Fibroblast of pulmonary artery (primary cell): ENCODE measurements at regions not wholly inside any gene's neighbourhood (a gene's known extent, or its start where the extent isn't known, plus 50 kb on each side); places are given as distances from the start of the nearest gene placed in this dataset.

Source experiments
- DNase-seq: peaks from one replicate; pipeline ENCODE4 v3.0.0-alpha.2; 2010; ENCODE audit warnings: low read depth
- H3K4me3 ChIP-seq: replicated peaks from 2 replicates; pipeline ENCODE4 v1.5.1; 2011; ENCODE audit warnings: low read depth, mild to moderate bottlenecking, control low read depth, low read length, moderate library complexity
- TF ChIP-seq, protein P1 (sequence below): IDR thresholded peaks from 2 replicates; pipeline ENCODE4 v1.5.1; 2011; ENCODE audit warnings: mild to moderate bottlenecking, control low read depth, low read length, inconsistent platforms; ENCODE audit errors: missing control alignments

DNA sequence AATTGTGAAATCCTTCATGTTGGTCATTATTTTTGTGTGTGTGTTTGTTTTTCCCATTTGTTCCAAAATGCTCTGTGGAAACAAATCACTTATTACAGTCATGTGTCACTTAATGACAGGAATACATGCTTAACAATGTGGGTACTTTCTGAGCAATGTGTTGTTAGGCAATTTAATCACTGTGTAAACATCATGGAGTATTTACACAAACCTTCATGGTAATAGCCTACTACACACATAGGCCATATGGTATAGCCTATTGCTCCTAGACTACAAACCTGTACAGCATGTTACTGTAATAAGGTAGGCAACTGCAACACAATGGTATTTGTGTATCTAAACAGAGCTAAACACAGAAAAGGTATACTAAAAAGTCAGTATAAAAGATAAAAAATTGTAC lies 388.9 kb upstream of the PPP1R2C start:
- TF ChIP-seq, protein P1, sequence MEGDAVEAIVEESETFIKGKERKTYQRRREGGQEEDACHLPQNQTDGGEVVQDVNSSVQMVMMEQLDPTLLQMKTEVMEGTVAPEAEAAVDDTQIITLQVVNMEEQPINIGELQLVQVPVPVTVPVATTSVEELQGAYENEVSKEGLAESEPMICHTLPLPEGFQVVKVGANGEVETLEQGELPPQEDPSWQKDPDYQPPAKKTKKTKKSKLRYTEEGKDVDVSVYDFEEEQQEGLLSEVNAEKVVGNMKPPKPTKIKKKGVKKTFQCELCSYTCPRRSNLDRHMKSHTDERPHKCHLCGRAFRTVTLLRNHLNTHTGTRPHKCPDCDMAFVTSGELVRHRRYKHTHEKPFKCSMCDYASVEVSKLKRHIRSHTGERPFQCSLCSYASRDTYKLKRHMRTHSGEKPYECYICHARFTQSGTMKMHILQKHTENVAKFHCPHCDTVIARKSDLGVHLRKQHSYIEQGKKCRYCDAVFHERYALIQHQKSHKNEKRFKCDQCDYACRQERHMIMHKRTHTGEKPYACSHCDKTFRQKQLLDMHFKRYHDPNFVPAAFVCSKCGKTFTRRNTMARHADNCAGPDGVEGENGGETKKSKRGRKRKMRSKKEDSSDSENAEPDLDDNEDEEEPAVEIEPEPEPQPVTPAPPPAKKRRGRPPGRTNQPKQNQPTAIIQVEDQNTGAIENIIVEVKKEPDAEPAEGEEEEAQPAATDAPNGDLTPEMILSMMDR, result no peak
- no peak for DNase-seq
- H3K4me3 ChIP-seq, result no peak overlapping the region

DNA sequence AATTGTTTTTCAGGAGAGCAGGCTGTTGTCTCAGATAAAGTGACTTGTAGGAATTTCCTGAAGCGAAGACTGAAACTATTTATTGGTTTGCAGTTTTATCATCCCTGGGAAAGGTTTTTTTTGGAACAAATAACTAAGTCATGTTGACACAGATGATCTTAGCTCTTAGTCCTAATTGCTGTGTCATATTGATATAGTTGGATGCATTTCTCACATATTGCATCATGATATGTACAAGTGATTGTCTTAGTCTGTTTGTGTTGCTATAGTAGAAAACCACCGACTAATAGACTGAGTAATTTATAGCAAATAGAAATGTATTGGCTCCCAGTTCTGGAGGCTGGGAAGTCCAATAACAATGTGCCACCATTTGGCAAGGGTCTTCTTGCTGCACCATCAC lies 397.5 kb upstream of the PPP1R2C start:
- no peak overlapping the region for H3K4me3 ChIP-seq
- TF ChIP-seq, protein P1, result no peak
- no peak for DNase-seq

DNA sequence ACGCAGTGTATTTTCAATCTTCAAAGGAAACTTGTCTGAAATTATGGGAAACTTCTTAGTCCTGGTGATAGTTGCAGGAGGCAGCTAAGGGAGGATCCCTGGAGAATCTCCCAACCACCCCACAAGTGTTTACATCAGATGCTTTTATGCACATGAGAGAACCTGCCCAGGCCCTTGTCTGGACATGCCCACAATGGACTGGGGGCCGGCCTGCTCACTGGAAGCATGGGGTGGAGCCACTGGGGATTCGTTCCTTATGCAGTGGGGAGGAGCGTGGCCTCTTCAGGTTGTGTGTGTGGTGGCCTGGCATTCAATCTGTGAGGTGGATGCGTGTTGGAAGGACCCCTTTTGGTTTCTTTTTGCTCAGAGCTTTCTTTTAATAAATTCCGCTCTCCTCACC lies 398.7 kb upstream of the PPP1R2C start:
- no peak for DNase-seq
- H3K4me3 ChIP-seq, result no peak overlapping the region
- TF ChIP-seq, protein P1, result no peak

DNA sequence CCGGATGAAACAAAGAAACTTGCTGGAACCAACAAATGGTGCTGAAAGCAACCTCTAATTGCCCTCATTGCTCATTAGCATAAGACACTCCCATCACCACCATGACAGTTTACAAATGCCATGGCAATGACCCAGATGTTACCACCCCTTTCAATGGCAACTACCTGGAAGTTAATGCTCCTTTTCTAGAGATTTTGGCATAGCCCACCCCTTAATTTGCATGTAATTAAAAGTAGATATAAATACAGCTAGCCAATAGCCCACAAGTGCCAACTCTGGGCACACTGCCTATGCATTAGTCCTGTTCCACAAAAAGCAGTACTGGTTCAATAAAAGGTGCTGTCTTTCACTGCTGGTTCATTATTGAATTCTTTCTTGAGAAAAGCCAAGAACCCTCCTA lies 410.3 kb upstream of the PPP1R2C start:
- TF ChIP-seq, protein P1, result no peak
- no peak for DNase-seq
- no peak overlapping the region for H3K4me3 ChIP-seq

DNA sequence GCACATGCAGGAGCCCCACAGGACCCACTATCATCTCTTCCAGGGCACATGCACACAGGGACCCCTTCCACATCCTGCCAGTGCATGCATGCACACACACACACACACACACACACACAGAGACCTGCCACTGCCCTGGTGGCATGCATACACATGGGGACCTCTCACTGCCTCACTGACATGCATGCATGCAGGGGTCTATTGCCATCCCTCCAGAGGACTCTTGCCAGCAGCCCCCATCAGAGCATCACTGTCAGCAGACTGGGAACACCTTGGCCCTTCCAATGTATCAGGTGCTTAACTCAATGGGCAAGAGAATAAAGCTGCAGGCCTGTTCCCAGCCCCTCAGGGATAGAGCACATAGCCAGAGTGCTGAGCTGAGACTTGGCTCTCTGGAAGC lies 433.6 kb upstream of the PPP1R2C start:
- DNase-seq, result no peak
- no peak overlapping the region for H3K4me3 ChIP-seq
- TF ChIP-seq, protein P1, result no peak

DNA sequence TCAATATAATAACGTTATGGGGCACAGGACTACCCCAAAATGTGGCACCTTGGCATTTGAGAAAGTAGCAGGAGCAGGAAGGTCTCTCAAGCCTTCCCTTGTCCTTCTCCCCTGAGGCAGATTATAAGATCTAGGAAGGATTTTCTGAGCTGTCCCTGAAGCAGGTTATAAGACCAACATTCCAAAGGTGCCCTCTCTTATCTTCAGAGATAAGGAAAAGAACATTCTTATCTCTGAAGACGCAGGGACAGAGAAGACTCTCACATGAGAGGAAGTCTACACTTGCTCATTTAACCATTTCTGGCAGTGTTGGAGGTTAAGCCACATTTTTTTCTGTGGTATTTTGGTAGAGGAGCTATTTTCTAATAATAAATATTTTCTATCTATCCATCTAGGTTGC lies 437.9 kb upstream of the MAOA start:
- TF ChIP-seq, protein P1, result no peak
- no peak overlapping the region for H3K4me3 ChIP-seq
- DNase-seq, result no peak

DNA sequence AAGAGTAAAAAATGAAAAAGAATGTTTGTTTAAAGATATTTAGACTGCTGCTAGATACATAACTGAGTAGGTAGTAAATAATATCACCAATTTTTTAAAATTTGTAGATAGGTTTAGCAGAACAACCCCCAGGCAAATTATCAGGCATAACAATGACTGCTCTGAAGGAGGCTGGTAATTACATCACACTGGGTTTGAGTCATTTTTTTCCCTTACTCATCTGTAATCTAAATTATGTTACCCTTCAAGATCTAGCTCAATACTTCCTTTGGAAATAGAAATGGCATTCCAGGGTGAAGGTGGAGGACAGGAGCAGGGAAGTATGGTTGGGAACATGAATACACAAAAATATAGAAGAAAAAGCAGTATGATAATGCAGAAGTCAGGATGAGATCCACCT lies 431.6 kb upstream of the MAOA start:
- no peak overlapping the region for H3K4me3 ChIP-seq
- no peak for DNase-seq
- TF ChIP-seq, protein P1, result no peak
